Pancreas (tissue), 10 donors: ENCODE measurements at regions not wholly inside any gene's neighbourhood (a gene's known extent, or its start where the extent isn't known, plus 50 kb on each side); places are given as distances from the start of the nearest gene placed in this dataset.
A peak's percentile ranks its signal among the peaks of the same experiment; 100 is the strongest.

ENCODE experiments used
- ATAC-seq, 4 donors: fragments of 200-7000 bp; cut with Tn5 transposase; one replicate each; pipeline versions ENCODE4 v1.8.0 to v1.9.1; 2020; ENCODE audit warnings: mild to moderate bottlenecking in 4 of 4, moderate library complexity in 4 of 4
- DNase-seq, 6 donors: peaks; one replicate each; pipeline ENCODE4 v3.0.0-alpha.2; 2020
- FAIRE-seq: peaks from 2 replicates; lab custom pipeline; 2012; peaks lifted over from hg19 to GRCh38; lab: Jason Lieb, UNC
- H3K27ac ChIP-seq, 4 donors: fragments of 200-600 bp; sonication (generic); 1 replicate in 3 of 4; 2 replicates in 1 of 4; pipeline versions ENCODE4 v1.5.0 to v1.8.0; 2020
- H3K27me3 ChIP-seq, 4 donors: fragments of 200-600 bp; one replicate each; pipeline ENCODE4 v1.8.0; 2021
- H3K36me3 ChIP-seq, 3 donors: fragments of 200-600 bp; sonication (generic) in 1 of 3; one replicate each; pipeline versions ENCODE4 v1.5.0 to v1.8.0; 2020 to 2021
- H3K4me1 ChIP-seq, 3 donors: fragments of 200-600 bp; one replicate each; pipeline ENCODE4 v1.8.0; 2021
- H3K4me3 ChIP-seq, 4 donors: fragments of 200-600 bp; sonication (generic) in 2 of 4; one replicate each; pipeline versions ENCODE4 v1.5.0 to v1.8.0; 2020 to 2021
- H3K9me3 ChIP-seq, 4 donors: fragments of 200-600 bp; one replicate each; pipeline ENCODE4 v1.8.0; 2021
- CTCF ChIP-seq, 4 donors: fragments of 200-600 bp; sonication (generic) in 3 of 4; IDR thresholded peaks; one replicate each; pipeline versions ENCODE4 v1.5.0 to v1.8.0; 2021; ENCODE audit warnings: antibody characterized with exemption in 4 of 4
- WGBS, 2 donors: extraction: QIAGEN DNeasy Blood & Tissue Kit; methylation state at CpG; one replicate each; pipeline ENCODE4 v1.1.7; 2013; 5-methylcytosine and 5-hydroxymethylcytosine counted together
- intact Hi-C, 3 donors: fragments of 100-400 bp; cut with DNase I; formaldehyde crosslinking; loops; one replicate each; pipeline versions ENCODE4 v1.11.1 to v1.14.2; 2022
- donor health status: healthy with polysubstance abuse.
- donor health status: DM: no; HTN: no; CAD: no; lungs with moderate emphysema.
- donor health status: DM: no; HTN: no; CAD: no.
- donor health status: control.
- donor health status: control.
- donor health status: Bipolar disorder and iron deficiency.
- donor health status: DM: yes; HTN: yes; CAD: no.
- donor health status: DM: no; HTN: no; CAD: no.
- donor health status: DM: no; HTN: no; CAD: no.
- donor health status: DM: yes; HTN: yes; CAD: no.

GRCh38 chr4:157818946-157819692, 353.7 kb downstream of the GASK1B start:
- 66 to 82% methylated on average over 20 of the region's 20 CpGs for WGBS, 2 donors
- Histone ChIP-seq H3K27ac (no peak overlapping the region), H3K4me3 (no peak overlapping the region), H3K36me3 (no peaks in the 10 kb centered on the region), H3K27me3 (no peaks in the 10 kb centered on the region), H3K4me1 (no peaks in the 10 kb centered on the region), H3K9me3 (no peaks in the 10 kb centered on the region)
- FAIRE-seq (no peak), DNase-seq (peak in 3 of 6 donors; percentile 12 to 63 (median 57)), ATAC-seq (peak; percentile 17 to 54 (median 36))
- TF ChIP-seq CTCF (IDR thresholded peaks at IDR 0.05), result no peak
- intact Hi-C loops, result no loop called here

GRCh38 chr4:157810137-157810774, 362.6 kb downstream of the GASK1B start:
- peak overlapping the region in 1 of 4 donors; percentile 22 for H3K27ac ChIP-seq

GRCh38 chr4:157808796-157809383, 363.9 kb downstream of the GASK1B start:
- intact Hi-C loops, result no loop called here
- Histone ChIP-seq H3K4me1 (peaks cover 7 to 27% (median 9%) of the 10 kb centered on the region in 3 donors), H3K9me3 (no peaks in the 10 kb centered on the region), H3K4me3 (no peak overlapping the region), H3K27me3 (no peaks in the 10 kb centered on the region), H3K27ac (no peak overlapping the region), H3K36me3 (no peaks in the 10 kb centered on the region)
- WGBS, 2 donors, result 41 to 45% methylated on average over 6 of the region's 6 CpGs
- no peak for FAIRE-seq
- no peak for DNase-seq
- ATAC-seq, result peak; percentile 44 to 55 (median 52)
- TF ChIP-seq CTCF (IDR thresholded peaks at IDR 0.05), result no peak

More at GRCh38 chr4:157810137-157810774, 362.6 kb downstream of the GASK1B start:
- intact Hi-C loops, result no loop called here
- FAIRE-seq (no peak), ATAC-seq (peak; percentile 63 to 90 (median 81)), DNase-seq (no peak)
- Histone ChIP-seq H3K27me3 (no peaks in the 10 kb centered on the region), H3K4me1 (peaks cover 4 to 19% (median 9%) of the 10 kb centered on the region in 3 donors), H3K36me3 (no peaks in the 10 kb centered on the region), H3K9me3 (no peaks in the 10 kb centered on the region), H3K4me3 (no peak overlapping the region)
- no peak for TF ChIP-seq CTCF (IDR thresholded peaks at IDR 0.05)

GRCh38 chr4:157806184-157806583, 366.6 kb downstream of the GASK1B start:
- FAIRE-seq (no peak), DNase-seq (peak in 1 of 6 donors; percentile 21), ATAC-seq (peak; percentile 51 to 68 (median 64))
- H3K27me3 ChIP-seq, result no peaks in the 10 kb centered on the region
- 33 to 35% methylated on average over 2 of the region's 2 CpGs for WGBS, 2 donors
- no peaks in the 10 kb centered on the region for H3K9me3 ChIP-seq
- no peaks in the 10 kb centered on the region for H3K36me3 ChIP-seq
- no peak overlapping the region for H3K27ac ChIP-seq
- H3K4me1 ChIP-seq, result peaks cover 7 to 27% (median 9%) of the 10 kb centered on the region in 3 donors
- intact Hi-C loops, result no loop called here
- H3K4me3 ChIP-seq, result no peak overlapping the region
- no peak for TF ChIP-seq CTCF (IDR thresholded peaks at IDR 0.05)
